ENCODE measurements at regions not wholly inside any gene's neighbourhood (a gene's known extent, or its start where the extent isn't known, plus 50 kb on each side); places are given as distances from the start of the nearest gene placed in this dataset.

DNA sequence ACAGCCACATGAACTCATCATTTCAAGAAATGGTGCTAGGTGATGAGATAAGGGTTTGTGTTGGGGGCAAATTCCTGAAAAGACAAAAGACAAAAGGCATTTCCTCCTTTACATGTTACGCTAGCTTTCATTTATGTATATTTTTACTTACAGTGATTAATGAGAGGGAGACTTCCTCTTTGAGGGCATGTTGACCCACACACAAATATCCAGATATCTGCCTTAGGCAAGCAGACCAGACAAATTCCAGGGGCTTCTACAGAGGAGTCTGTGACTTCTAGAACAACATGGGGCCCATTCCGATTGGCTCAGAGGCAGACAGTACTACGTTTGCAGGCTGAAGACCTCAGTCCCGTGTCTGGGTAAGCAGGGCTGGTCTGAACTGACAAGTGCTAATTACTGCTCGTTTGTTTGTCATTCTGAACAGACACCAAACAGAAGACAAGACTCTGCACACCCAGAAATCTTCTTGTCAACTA lies 74.8 kb upstream of the ST6GAL2 start:
- no peaks in the 10 kb centered on the region for H3K9me3 ChIP-seq (ENCODE audit: control insufficient read depth in 2 of 2, low read length in 2 of 2)
- no peaks in the 10 kb centered on the region for H3K4me1 ChIP-seq (ENCODE audit: control insufficient read depth in 2 of 2, insufficient read depth in 2 of 2, low read length in 2 of 2)
- no peak overlapping the region for H3K27ac ChIP-seq (ENCODE audit: low read depth in 2 of 2, low read length in 2 of 2)

DNA sequence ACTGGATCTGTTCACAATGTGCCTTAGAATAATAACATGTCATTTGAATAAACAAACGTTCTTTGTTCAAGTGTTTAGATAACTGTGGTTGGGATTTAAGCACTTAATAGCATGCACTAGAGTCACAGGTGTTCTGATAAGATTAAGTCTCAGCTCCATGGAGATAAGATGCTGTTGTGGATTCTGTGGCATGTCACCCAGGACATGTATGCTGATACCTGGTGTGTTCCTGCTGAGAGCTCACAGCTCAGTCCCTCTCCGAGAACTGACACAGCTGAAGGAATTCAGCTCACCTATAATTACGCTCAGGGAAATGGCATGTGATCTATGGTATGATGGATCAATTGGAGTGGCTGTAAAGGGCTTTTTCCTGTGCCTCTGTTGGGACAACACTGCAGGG lies 75.4 kb upstream of the ST6GAL2 start:
- no peaks in the 10 kb centered on the region for H3K36me3 ChIP-seq (ENCODE audit: control insufficient read depth in 2 of 2, insufficient read depth in 2 of 2, low read length in 2 of 2)
- H3K9ac ChIP-seq (ENCODE audit: low read depth in 1 of 2, low read length in 2 of 2), result no peak overlapping the region

More for the DNA sequence above, 74.8 kb upstream of the ST6GAL2 start:
- Histone ChIP-seq H3K4me3 (ENCODE audit: low read length in 2 of 2) (no peak overlapping the region), H3K36me3 (ENCODE audit: control insufficient read depth in 2 of 2, insufficient read depth in 2 of 2, low read length in 2 of 2) (no peaks in the 10 kb centered on the region), H3K9ac (ENCODE audit: low read depth in 1 of 2, low read length in 2 of 2) (no peak overlapping the region), H3K27me3 (ENCODE audit: control insufficient read depth in 2 of 2, insufficient read depth in 2 of 2, low read length in 2 of 2) (no peaks in the 10 kb centered on the region)

DNA sequence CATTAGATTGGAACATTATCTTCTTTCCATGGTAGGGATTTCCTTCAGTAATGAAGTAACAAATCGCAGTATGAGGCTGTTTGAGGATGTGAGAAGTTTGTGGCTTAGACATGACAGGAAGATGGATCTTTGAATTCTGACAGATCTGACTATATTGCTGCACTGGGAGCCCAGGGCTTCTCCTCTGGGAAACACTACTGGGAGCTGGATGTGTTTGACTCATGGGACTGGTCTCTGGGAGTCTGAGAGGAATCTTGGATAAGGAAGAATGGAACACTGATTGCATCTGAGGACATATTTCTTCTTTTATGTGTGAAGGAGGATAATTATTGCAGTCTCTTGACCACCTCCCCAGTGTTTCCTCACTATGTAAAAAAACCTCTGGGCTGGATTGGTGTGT lies 77.2 kb upstream of the ST6GAL2 start:
- no peaks in the 10 kb centered on the region for H3K9me3 ChIP-seq (ENCODE audit: control insufficient read depth in 2 of 2, low read length in 2 of 2)
- H3K4me1 ChIP-seq (ENCODE audit: control insufficient read depth in 2 of 2, insufficient read depth in 2 of 2, low read length in 2 of 2), result no peaks in the 10 kb centered on the region
- H3K4me3 ChIP-seq (ENCODE audit: low read length in 2 of 2), result no peak overlapping the region
- no peaks in the 10 kb centered on the region for H3K36me3 ChIP-seq (ENCODE audit: control insufficient read depth in 2 of 2, insufficient read depth in 2 of 2, low read length in 2 of 2)
- H3K27ac ChIP-seq (ENCODE audit: low read depth in 2 of 2, low read length in 2 of 2), result no peak overlapping the region
- H3K27me3 ChIP-seq (ENCODE audit: control insufficient read depth in 2 of 2, insufficient read depth in 2 of 2, low read length in 2 of 2), result no peaks in the 10 kb centered on the region
- no peak overlapping the region for H3K9ac ChIP-seq (ENCODE audit: low read depth in 1 of 2, low read length in 2 of 2)

More for the DNA sequence above, 75.4 kb upstream of the ST6GAL2 start:
- no peaks in the 10 kb centered on the region for H3K27me3 ChIP-seq (ENCODE audit: control insufficient read depth in 2 of 2, insufficient read depth in 2 of 2, low read length in 2 of 2)
- H3K27ac ChIP-seq (ENCODE audit: low read depth in 2 of 2, low read length in 2 of 2), result no peak overlapping the region
- no peaks in the 10 kb centered on the region for H3K9me3 ChIP-seq (ENCODE audit: control insufficient read depth in 2 of 2, low read length in 2 of 2)
- no peaks in the 10 kb centered on the region for H3K4me1 ChIP-seq (ENCODE audit: control insufficient read depth in 2 of 2, insufficient read depth in 2 of 2, low read length in 2 of 2)
- H3K4me3 ChIP-seq (ENCODE audit: low read length in 2 of 2), result no peak overlapping the region

DNA sequence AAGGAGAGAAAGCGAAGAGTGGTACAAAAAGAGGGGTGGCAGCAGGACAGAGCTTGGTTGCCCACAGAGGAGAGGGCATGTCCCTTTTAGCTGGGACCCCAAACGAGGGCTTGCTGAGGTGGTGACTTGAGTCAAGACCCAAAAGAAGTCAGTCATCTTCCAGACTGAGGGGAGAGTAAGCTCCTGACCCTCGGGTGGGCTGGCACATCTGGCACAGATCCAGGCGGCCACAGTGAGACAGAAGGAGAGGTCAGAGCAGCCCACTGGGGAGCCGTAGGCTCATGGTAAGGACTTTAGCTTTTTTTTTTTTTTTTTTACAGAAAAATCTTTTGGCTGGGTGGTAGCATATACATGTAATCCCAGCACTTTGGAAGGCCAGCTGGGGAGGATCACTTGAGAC lies 77.9 kb upstream of the ST6GAL2 start:
- H3K4me1 ChIP-seq (ENCODE audit: control insufficient read depth in 2 of 2, insufficient read depth in 2 of 2, low read length in 2 of 2), result no peaks in the 10 kb centered on the region
- H3K4me3 ChIP-seq (ENCODE audit: low read length in 2 of 2), result no peak overlapping the region
- no peaks in the 10 kb centered on the region for H3K9me3 ChIP-seq (ENCODE audit: control insufficient read depth in 2 of 2, low read length in 2 of 2)
- H3K27ac ChIP-seq (ENCODE audit: low read depth in 2 of 2, low read length in 2 of 2), result no peak overlapping the region
- no peaks in the 10 kb centered on the region for H3K27me3 ChIP-seq (ENCODE audit: control insufficient read depth in 2 of 2, insufficient read depth in 2 of 2, low read length in 2 of 2)
- no peak overlapping the region for H3K9ac ChIP-seq (ENCODE audit: low read depth in 1 of 2, low read length in 2 of 2)
- no peaks in the 10 kb centered on the region for H3K36me3 ChIP-seq (ENCODE audit: control insufficient read depth in 2 of 2, insufficient read depth in 2 of 2, low read length in 2 of 2)

DNA sequence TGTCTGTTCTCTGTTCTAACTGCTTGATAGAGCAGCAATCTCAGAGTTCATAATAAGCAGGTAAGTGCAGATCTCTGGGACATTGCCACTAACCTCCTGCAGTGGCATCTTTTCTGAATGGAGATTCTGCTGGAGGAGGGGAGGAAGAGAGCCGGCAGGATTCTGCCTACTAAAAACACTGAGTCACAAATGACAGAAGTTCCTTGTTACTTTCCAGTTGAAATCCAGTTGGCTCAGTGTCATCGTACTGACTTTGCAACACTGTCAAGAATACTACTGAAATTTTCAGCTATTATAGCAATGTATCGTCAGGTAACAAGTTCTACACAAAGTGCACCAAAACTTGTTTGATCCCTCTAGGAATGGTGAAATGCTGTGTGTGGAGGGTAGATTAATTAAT lies 79.6 kb upstream of the ST6GAL2 start:
- H3K4me1 ChIP-seq (ENCODE audit: control insufficient read depth in 2 of 2, insufficient read depth in 2 of 2, low read length in 2 of 2), result no peaks in the 10 kb centered on the region
- no peaks in the 10 kb centered on the region for H3K36me3 ChIP-seq (ENCODE audit: control insufficient read depth in 2 of 2, insufficient read depth in 2 of 2, low read length in 2 of 2)
- H3K4me3 ChIP-seq (ENCODE audit: low read length in 2 of 2), result no peak overlapping the region
- no peaks in the 10 kb centered on the region for H3K27me3 ChIP-seq (ENCODE audit: control insufficient read depth in 2 of 2, insufficient read depth in 2 of 2, low read length in 2 of 2)
- H3K9me3 ChIP-seq (ENCODE audit: control insufficient read depth in 2 of 2, low read length in 2 of 2), result no peaks in the 10 kb centered on the region
- no peak overlapping the region for H3K9ac ChIP-seq (ENCODE audit: low read depth in 1 of 2, low read length in 2 of 2)
- H3K27ac ChIP-seq (ENCODE audit: low read depth in 2 of 2, low read length in 2 of 2), result no peak overlapping the region

DNA sequence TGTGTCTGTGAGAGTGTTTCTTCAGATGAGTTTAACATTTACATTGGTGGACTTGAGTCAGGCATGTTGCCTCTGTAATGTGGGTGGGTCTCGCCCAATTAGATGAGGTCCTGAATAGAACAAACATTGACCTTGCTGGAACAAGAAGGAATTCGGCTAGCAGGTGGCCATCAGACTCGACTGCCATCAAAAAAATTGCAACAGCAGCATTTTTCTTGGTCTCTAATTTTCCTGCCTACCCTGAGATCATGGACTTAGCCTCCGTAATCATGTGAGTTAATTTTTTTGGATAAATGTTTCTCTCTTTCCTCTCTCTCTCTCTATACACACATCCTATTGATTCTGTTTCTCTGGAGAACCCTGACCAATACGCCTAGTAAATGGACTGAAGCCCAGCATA lies 83.8 kb upstream of the ST6GAL2 start:
- Histone ChIP-seq H3K9me3 (ENCODE audit: control insufficient read depth in 2 of 2, low read length in 2 of 2) (no peaks in the 10 kb centered on the region), H3K36me3 (ENCODE audit: control insufficient read depth in 2 of 2, insufficient read depth in 2 of 2, low read length in 2 of 2) (no peaks in the 10 kb centered on the region), H3K4me1 (ENCODE audit: control insufficient read depth in 2 of 2, insufficient read depth in 2 of 2, low read length in 2 of 2) (no peaks in the 10 kb centered on the region), H3K9ac (ENCODE audit: low read depth in 1 of 2, low read length in 2 of 2) (no peak overlapping the region), H3K27ac (ENCODE audit: low read depth in 2 of 2, low read length in 2 of 2) (no peak overlapping the region), H3K27me3 (ENCODE audit: control insufficient read depth in 2 of 2, insufficient read depth in 2 of 2, low read length in 2 of 2) (no peaks in the 10 kb centered on the region), H3K4me3 (ENCODE audit: low read length in 2 of 2) (no peak overlapping the region)

DNA sequence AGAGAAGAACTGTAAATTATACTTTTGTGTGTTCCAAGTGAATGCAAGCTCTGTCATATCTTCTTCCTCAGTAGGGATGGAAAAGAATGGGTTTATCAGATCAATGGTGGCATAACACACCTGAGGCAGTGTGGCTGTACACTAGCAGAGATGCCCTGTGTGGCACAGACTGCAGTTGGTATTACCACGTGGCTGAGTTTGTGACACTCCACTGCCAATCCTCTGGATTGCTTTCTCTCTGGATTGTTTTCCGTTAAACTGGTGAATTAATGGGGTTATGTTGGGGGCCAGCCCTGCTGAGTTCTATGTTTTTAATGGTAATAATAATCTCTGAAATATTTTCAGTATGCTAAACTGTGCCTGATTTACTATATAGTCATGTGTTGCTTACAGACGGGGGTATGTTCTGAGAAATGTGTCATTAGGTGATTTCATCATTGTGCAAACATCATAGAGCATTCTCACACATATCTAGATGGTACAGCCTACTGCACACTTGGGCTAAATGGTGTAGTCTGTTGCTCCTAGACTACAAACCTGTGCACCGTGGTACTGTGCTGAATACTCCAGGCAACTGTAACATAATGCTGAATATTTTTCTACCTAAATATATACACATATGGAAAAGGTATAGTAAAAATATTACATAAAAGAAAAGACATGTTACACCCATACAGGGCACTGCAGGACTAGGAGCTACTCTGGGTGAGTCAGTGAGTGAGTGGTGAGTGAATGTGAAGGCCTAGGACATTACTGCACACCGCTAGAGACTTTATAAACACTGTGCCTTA lies 84.7 kb upstream of the ST6GAL2 start:
- Histone ChIP-seq H3K9me3 (ENCODE audit: control insufficient read depth in 2 of 2, low read length in 2 of 2) (no peaks in the 10 kb centered on the region), H3K27ac (ENCODE audit: low read depth in 2 of 2, low read length in 2 of 2) (no peak overlapping the region), H3K4me3 (ENCODE audit: low read length in 2 of 2) (no peak overlapping the region), H3K4me1 (ENCODE audit: control insufficient read depth in 2 of 2, insufficient read depth in 2 of 2, low read length in 2 of 2) (no peaks in the 10 kb centered on the region), H3K36me3 (ENCODE audit: control insufficient read depth in 2 of 2, insufficient read depth in 2 of 2, low read length in 2 of 2) (no peaks in the 10 kb centered on the region), H3K9ac (ENCODE audit: low read depth in 1 of 2, low read length in 2 of 2) (no peak overlapping the region), H3K27me3 (ENCODE audit: control insufficient read depth in 2 of 2, insufficient read depth in 2 of 2, low read length in 2 of 2) (no peaks in the 10 kb centered on the region)

DNA sequence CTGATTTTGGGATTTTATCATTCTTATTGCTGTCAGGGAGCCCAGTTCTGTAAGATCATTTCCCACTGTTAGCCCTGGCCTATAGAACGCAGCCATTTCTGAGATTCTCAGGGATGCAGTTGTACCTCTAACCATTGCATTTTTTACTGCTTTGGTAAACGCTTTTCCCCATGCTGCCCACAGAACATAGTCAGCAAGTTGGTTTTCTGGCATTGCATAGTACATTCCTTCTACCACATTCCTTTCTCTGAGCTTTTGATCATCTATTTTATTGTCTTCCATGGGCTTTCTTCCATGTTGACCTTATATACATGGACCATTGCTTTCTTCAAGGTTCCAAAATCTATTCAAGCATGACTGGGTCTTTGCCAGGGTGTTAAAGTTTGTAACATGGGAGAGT lies 86.8 kb upstream of the ST6GAL2 start:
- H3K9ac ChIP-seq (ENCODE audit: low read depth in 1 of 2, low read length in 2 of 2), result no peak overlapping the region
- no peak overlapping the region for H3K27ac ChIP-seq (ENCODE audit: low read depth in 2 of 2, low read length in 2 of 2)
- H3K36me3 ChIP-seq (ENCODE audit: control insufficient read depth in 2 of 2, insufficient read depth in 2 of 2, low read length in 2 of 2), result no peaks in the 10 kb centered on the region
- H3K9me3 ChIP-seq (ENCODE audit: control insufficient read depth in 2 of 2, low read length in 2 of 2), result no peaks in the 10 kb centered on the region
- H3K4me3 ChIP-seq (ENCODE audit: low read length in 2 of 2), result no peak overlapping the region
- H3K4me1 ChIP-seq (ENCODE audit: control insufficient read depth in 2 of 2, insufficient read depth in 2 of 2, low read length in 2 of 2), result peaks cover 1 to 5% of the 10 kb centered on the region in 2 donors
- no peaks in the 10 kb centered on the region for H3K27me3 ChIP-seq (ENCODE audit: control insufficient read depth in 2 of 2, insufficient read depth in 2 of 2, low read length in 2 of 2)

DNA sequence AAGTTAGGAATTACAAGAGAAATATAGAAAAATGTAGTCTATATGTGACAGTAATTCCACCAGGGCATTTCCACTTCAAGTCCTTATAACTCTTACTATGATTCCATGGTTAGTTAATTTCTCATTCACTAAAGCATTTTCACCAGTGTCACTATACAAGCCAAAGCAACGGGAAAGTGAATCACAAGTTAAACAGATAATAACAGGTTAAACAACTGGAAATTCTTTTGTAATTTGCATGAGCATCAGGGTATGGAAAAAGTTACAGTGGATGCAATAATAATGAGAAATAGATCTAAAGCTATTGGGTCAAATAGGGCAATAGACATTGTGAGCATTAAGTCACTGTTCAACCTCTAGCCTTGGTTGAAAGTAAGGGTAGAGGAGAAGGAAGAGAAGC lies 88.9 kb upstream of the ST6GAL2 start:
- no peaks in the 10 kb centered on the region for H3K9me3 ChIP-seq (ENCODE audit: control insufficient read depth in 2 of 2, low read length in 2 of 2)
- no peak overlapping the region for H3K4me3 ChIP-seq (ENCODE audit: low read length in 2 of 2)
- H3K27me3 ChIP-seq (ENCODE audit: control insufficient read depth in 2 of 2, insufficient read depth in 2 of 2, low read length in 2 of 2), result no peaks in the 10 kb centered on the region
- no peak overlapping the region for H3K9ac ChIP-seq (ENCODE audit: low read depth in 1 of 2, low read length in 2 of 2)
- H3K4me1 ChIP-seq (ENCODE audit: control insufficient read depth in 2 of 2, insufficient read depth in 2 of 2, low read length in 2 of 2), result peaks cover 4 to 7% of the 10 kb centered on the region in 2 donors
- H3K36me3 ChIP-seq (ENCODE audit: control insufficient read depth in 2 of 2, insufficient read depth in 2 of 2, low read length in 2 of 2), result no peaks in the 10 kb centered on the region
- H3K27ac ChIP-seq (ENCODE audit: low read depth in 2 of 2, low read length in 2 of 2), result no peak overlapping the region

DNA sequence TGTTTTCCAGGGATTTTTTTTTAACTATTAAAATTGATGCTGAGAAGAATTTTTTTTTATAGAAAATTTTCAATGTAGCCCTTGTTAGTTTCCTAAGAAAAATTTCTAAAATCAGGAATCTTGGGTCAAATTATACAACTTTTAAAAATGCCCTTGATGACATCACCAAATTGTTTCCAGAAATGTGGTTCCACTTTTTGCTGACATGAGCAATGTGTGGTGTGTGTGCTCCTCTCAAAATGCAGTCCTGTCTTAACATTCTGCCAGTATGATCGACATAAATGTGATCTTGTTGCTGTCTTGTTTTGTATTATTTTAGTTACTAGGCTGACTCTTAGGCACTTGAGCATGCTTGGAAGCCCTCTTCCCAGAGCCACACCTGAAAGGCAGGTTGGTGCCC lies 89.7 kb upstream of the ST6GAL2 start:
- Histone ChIP-seq H3K36me3 (ENCODE audit: control insufficient read depth in 2 of 2, insufficient read depth in 2 of 2, low read length in 2 of 2) (no peaks in the 10 kb centered on the region), H3K4me1 (ENCODE audit: control insufficient read depth in 2 of 2, insufficient read depth in 2 of 2, low read length in 2 of 2) (peaks cover 4 to 7% of the 10 kb centered on the region in 2 donors), H3K4me3 (ENCODE audit: low read length in 2 of 2) (no peak overlapping the region), H3K9me3 (ENCODE audit: control insufficient read depth in 2 of 2, low read length in 2 of 2) (no peaks in the 10 kb centered on the region), H3K9ac (ENCODE audit: low read depth in 1 of 2, low read length in 2 of 2) (no peak overlapping the region), H3K27me3 (ENCODE audit: control insufficient read depth in 2 of 2, insufficient read depth in 2 of 2, low read length in 2 of 2) (no peaks in the 10 kb centered on the region), H3K27ac (ENCODE audit: low read depth in 2 of 2, low read length in 2 of 2) (no peak overlapping the region)

Data from mucosa of rectum (tissue), 2 donors.